SK-N-SH (cell line): ENCODE measurements at regions not wholly inside any gene's neighbourhood (a gene's known extent, or its start where the extent isn't known, plus 50 kb on each side); places are given as distances from the start of the nearest gene placed in this dataset.

ENCODE experiments used
- CTCF ChIA-PET: fragments of 300-600, 350-600 bp; formaldehyde crosslinking; extraction: SDS; loops from one replicate; lab custom pipeline; 2021; lab: Yijun Ruan, JAX
- POLR2A ChIA-PET: fragments of 350-600 bp; sonication (Branson Sonifier 250); formaldehyde crosslinking; extraction: SDS; loops from one replicate; lab custom pipeline; 2020; ENCODE audit warnings: antibody characterized with exemption, inconsistent platforms; lab: Yijun Ruan, JAX
- DNase-seq: peaks from one replicate; pipeline ENCODE4 v3.0.0; 2012
- H2AFZ ChIP-seq: fragments of 200-600 bp; sonication (generic); 2 replicates; pipeline ENCODE4 v1.8.1; 2016; ENCODE audit warnings: antibody characterized with exemption, mild to moderate bottlenecking, low read depth
- H3F3A ChIP-seq: fragments of 200-600 bp; sonication (generic); replicated peaks from 2 replicates; pipeline ENCODE3; 2016; ENCODE audit warnings: antibody characterized with exemption, mild to moderate bottlenecking; ENCODE audit not compliant: insufficient read depth
- H3K27ac ChIP-seq, 2 experiments: fragments of 200-500 bp in 1 of 2; fragments of 200-600 bp in 1 of 2; sonication (Bioruptor generic) in 1 of 2; sonication (generic), shearing (Covaris generic) in 1 of 2; 2 replicates each; pipeline versions ENCODE4 v1.5.1 to v1.6.1; 2014 to 2016; ENCODE audit warnings: low read depth in 2 of 2, inconsistent platforms in 1 of 2, low read length in 1 of 2, mild to moderate bottlenecking in 1 of 2, mixed read lengths in 1 of 2
- H3K27me3 ChIP-seq: fragments of 200-600 bp; sonication (generic), shearing (Covaris generic); 2 replicates; pipeline ENCODE4 v1.6.1; 2016; ENCODE audit warnings: mixed run types; ENCODE audit not compliant: insufficient read depth
- H3K36me3 ChIP-seq, 2 experiments: fragments of 200-500 bp in 1 of 2; fragments of 200-600 bp in 1 of 2; sonication (Bioruptor generic) in 1 of 2; sonication (generic) in 1 of 2; replicated peaks in 1 of 2; 2 replicates each; pipeline versions ENCODE3 to v1.5.1; 2014 to 2016; ENCODE audit warnings: low read length in 1 of 2, mild to moderate bottlenecking in 1 of 2; ENCODE audit not compliant: insufficient read depth in 2 of 2, control insufficient read depth in 1 of 2
- H3K4me1 ChIP-seq, 2 experiments: fragments of 200-500 bp in 1 of 2; fragments of 200-600 bp in 1 of 2; sonication (Bioruptor generic) in 1 of 2; sonication (generic), shearing (Covaris generic) in 1 of 2; 2 replicates each; pipeline versions ENCODE4 v1.5.1 to v1.6.1; 2014 to 2016; ENCODE audit warnings: low read depth in 1 of 2, low read length in 1 of 2, mixed run types in 1 of 2; ENCODE audit not compliant: insufficient read depth in 2 of 2, control insufficient read depth in 1 of 2
- H3K4me2 ChIP-seq: fragments of 200-600 bp; sonication (generic), shearing (Covaris generic); 2 replicates; pipeline ENCODE4 v1.6.1; 2017; ENCODE audit warnings: mixed run types
- H3K4me3 ChIP-seq, 2 experiments: fragments of 200-500 bp in 1 of 2; fragments of 200-600 bp in 1 of 2; sonication (Bioruptor generic) in 1 of 2; sonication (generic), shearing (Covaris generic) in 1 of 2; 2 replicates each; pipeline versions ENCODE4 v1.5.1 to v1.8.1; 2014 to 2016; ENCODE audit warnings: low read depth in 2 of 2, inconsistent platforms in 1 of 2, low read length in 1 of 2, mild to moderate bottlenecking in 1 of 2, mixed read lengths in 1 of 2, moderate library complexity in 1 of 2
- H3K79me2 ChIP-seq: fragments of 200-600 bp; sonication (generic); 2 replicates; pipeline ENCODE4 v1.8.1; 2017; ENCODE audit warnings: mild to moderate bottlenecking; ENCODE audit not compliant: insufficient read depth
- H3K9ac ChIP-seq: fragments of 200-600 bp; sonication (generic); 2 replicates; pipeline ENCODE4 v1.6.1; 2017; ENCODE audit warnings: mixed run types
- H3K9me2 ChIP-seq: fragments of 200-600 bp; sonication (generic); 2 replicates; pipeline ENCODE4 v1.6.1; 2017; ENCODE audit warnings: mixed run types
- H3K9me3 ChIP-seq: fragments of 200-600 bp; sonication (generic); 2 replicates; pipeline ENCODE4 v1.6.1; 2017; ENCODE audit warnings: mixed run types, mild to moderate bottlenecking, moderate library complexity
- H4K20me1 ChIP-seq: fragments of 200-600 bp; sonication (generic); 2 replicates; pipeline ENCODE4 v1.6.1; 2017; ENCODE audit warnings: mild to moderate bottlenecking, mixed run types; ENCODE audit not compliant: insufficient read depth
- CHD2 ChIP-seq: fragments of 150-350 bp; IDR thresholded peaks from 2 replicates; pipeline ENCODE4 v1.6.1; 2018; ENCODE audit warnings: low read length; ENCODE audit not compliant: partially characterized antibody
- ELF1 ChIP-seq: IDR thresholded peaks from 2 replicates; pipeline ENCODE4 v1.4.0; 2012
- EP300 ChIP-seq, 2 experiments: IDR thresholded peaks; 2 replicates each; pipeline versions ENCODE4 v1.4.0 to v1.6.1; 2012; ENCODE audit warnings: borderline replicate concordance in 1 of 2, low read depth in 1 of 2, low read length in 1 of 2
- FOSL2 ChIP-seq: IDR thresholded peaks from 2 replicates; pipeline ENCODE4 v1.4.0; 2012; ENCODE audit warnings: low read depth, mild to moderate bottlenecking, moderate library complexity, borderline replicate concordance
- GABPA ChIP-seq: IDR thresholded peaks from 2 replicates; pipeline ENCODE4 v1.4.0; 2012; ENCODE audit warnings: low read depth, mild to moderate bottlenecking
- GATA2 ChIP-seq: sonication (generic); formaldehyde crosslinking; IDR thresholded peaks from 2 replicates; pipeline ENCODE4 v1.5.0; 2020; ENCODE audit warnings: mild to moderate bottlenecking, missing genetic modification reagents
- POLR2AphosphoS5 ChIP-seq: IDR thresholded peaks from 2 replicates; pipeline ENCODE4 v1.6.1; 2012; ENCODE audit warnings: low read depth, low read length
- RAD21 ChIP-seq: IDR thresholded peaks from 2 replicates; pipeline ENCODE4 v1.6.1; 2012; ENCODE audit warnings: mild to moderate bottlenecking, low read length
- RCOR1 ChIP-seq: fragments of 150-350 bp; IDR thresholded peaks from 2 replicates; pipeline ENCODE4 v1.6.1; 2017; ENCODE audit warnings: antibody characterized with exemption, low read length
- RXRA ChIP-seq: IDR thresholded peaks from 2 replicates; pipeline ENCODE4 v1.4.0; 2012; ENCODE audit warnings: low read depth, mild to moderate bottlenecking, borderline replicate concordance
- TCF12 ChIP-seq: IDR thresholded peaks from 2 replicates; pipeline ENCODE4 v1.4.0; 2012
- TEAD4 ChIP-seq: IDR thresholded peaks from 2 replicates; pipeline ENCODE4 v1.4.0; 2012; ENCODE audit warnings: mild to moderate bottlenecking, borderline replicate concordance; ENCODE audit not compliant: insufficient read depth
- YY1 ChIP-seq: IDR thresholded peaks from 2 replicates; pipeline ENCODE4 v1.4.0; 2012; ENCODE audit warnings: low read depth, mild to moderate bottlenecking
- WGBS: methylation state at CpG from one replicate; pipeline ENCODE4 v1.1.6; 2017; ENCODE audit warnings: low lambda C conversion rate; 5-methylcytosine and 5-hydroxymethylcytosine counted together
- TF ChIP-seq, protein P1 (sequence below): fragments of 150-350 bp; IDR thresholded peaks from 2 replicates; pipeline ENCODE4 v1.6.1; 2016; ENCODE audit warnings: mild to moderate bottlenecking, low read depth, low read length
- TF ChIP-seq, protein P2 (sequence below): IDR thresholded peaks from 2 replicates; pipeline ENCODE4 v1.4.0; 2012; ENCODE audit warnings: low read depth, borderline replicate concordance

DNA sequence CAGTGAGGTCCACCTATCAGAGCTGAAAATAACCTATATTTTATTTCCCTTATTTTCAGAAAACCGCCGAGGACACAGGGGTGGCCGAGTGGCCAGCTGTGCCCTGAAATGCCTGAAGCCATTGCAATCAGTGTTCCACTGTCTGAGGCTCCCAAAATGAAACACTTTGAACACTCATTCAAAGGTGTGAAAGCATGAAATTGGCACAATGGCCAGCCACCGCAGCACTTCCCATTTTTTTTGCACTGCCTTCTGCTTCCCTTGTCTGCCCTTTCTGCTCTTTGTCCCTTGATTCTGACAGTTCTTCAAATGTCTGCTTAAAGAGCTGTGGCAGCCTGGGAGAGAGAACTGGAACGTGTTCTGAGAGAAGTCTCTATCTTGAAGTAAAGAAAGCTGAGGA lies 1127.5 kb upstream of the CELF4 start:
- no peak overlapping the region for H3K9ac ChIP-seq
- no peak for TF ChIP-seq ELF1
- no peak for TF ChIP-seq POLR2AphosphoS5
- TF ChIP-seq RXRA = no peak
- TF ChIP-seq EP300 (IDR thresholded peaks at IDR 0.05; ENCODE audit: borderline replicate concordance in 1 of 2, low read depth in 1 of 2, low read length in 1 of 2) = no peak
- TF ChIP-seq, protein P1, sequence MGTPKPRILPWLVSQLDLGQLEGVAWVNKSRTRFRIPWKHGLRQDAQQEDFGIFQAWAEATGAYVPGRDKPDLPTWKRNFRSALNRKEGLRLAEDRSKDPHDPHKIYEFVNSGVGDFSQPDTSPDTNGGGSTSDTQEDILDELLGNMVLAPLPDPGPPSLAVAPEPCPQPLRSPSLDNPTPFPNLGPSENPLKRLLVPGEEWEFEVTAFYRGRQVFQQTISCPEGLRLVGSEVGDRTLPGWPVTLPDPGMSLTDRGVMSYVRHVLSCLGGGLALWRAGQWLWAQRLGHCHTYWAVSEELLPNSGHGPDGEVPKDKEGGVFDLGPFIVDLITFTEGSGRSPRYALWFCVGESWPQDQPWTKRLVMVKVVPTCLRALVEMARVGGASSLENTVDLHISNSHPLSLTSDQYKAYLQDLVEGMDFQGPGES = no peak
- TF ChIP-seq, all 33 proteins: peak for 0
- CTCF ChIA-PET = no interaction called here
- Histone ChIP-seq H3K36me3 (no peaks in the 10 kb centered on the region), H3K4me1 (no peaks in the 10 kb centered on the region), H3K27ac (no peak overlapping the region), H4K20me1 (no peaks in the 10 kb centered on the region), H3K79me2 (no peaks in the 10 kb centered on the region), H3F3A (no peaks in the 10 kb centered on the region), H2AFZ (no peak overlapping the region), H3K9me3 (no peaks in the 10 kb centered on the region), H3K4me2 (no peak overlapping the region), H3K9me2 (no peaks in the 10 kb centered on the region), H3K4me3 (no peak overlapping the region), H3K27me3 (no peaks in the 10 kb centered on the region)
- DNase-seq = no peak
- 12% methylated on average over 5 of the region's 5 CpGs for WGBS
- POLR2A ChIA-PET = no interaction called here

DNA sequence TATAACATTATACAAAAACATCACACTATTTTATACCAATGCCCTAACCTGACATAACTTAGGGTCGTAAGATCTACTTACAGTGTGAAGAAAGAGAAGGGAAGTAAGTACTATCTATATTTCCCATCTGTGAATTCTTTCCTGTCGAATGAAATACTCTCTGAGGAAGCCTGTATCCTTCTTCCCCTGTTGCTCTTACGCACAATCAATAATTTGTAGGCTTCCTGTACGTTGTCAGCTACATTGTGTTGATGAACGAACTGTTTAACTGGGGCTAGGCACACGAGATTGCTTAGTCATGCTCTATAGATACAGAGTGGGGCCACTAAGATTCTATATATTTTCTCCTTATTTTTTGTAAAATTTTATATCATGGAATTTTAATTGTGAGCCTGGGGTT lies 1125.0 kb upstream of the CELF4 start:
- H2AFZ ChIP-seq = no peak overlapping the region
- H3K79me2 ChIP-seq = no peaks in the 10 kb centered on the region
- H3K27ac ChIP-seq = no peak overlapping the region
- CTCF ChIA-PET = no interaction called here
- no peaks in the 10 kb centered on the region for H3K9me3 ChIP-seq
- no peak overlapping the region for H3K9ac ChIP-seq
- H3K4me2 ChIP-seq = no peak overlapping the region
- H3K4me1 ChIP-seq = no peaks in the 10 kb centered on the region
- H3K9me2 ChIP-seq = no peaks in the 10 kb centered on the region
- 19% methylated on average over 6 of the region's 6 CpGs for WGBS
- H3F3A ChIP-seq = no peaks in the 10 kb centered on the region
- TF ChIP-seq GATA2 (CRISPR knock-in tag) = no peak
- TF ChIP-seq RAD21 = no peak
- TF ChIP-seq FOSL2 = no peak
- no peak for TF ChIP-seq CHD2
- no peak for TF ChIP-seq RXRA
- TF ChIP-seq TEAD4 = no peak
- no peak for TF ChIP-seq RCOR1
- TF ChIP-seq YY1 = no peak
- no peak for TF ChIP-seq TCF12
- TF ChIP-seq GABPA = no peak
- TF ChIP-seq, protein P2, sequence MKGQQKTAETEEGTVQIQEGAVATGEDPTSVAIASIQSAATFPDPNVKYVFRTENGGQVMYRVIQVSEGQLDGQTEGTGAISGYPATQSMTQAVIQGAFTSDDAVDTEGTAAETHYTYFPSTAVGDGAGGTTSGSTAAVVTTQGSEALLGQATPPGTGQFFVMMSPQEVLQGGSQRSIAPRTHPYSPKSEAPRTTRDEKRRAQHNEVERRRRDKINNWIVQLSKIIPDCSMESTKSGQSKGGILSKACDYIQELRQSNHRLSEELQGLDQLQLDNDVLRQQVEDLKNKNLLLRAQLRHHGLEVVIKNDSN = no peak
- POLR2A ChIA-PET = no interaction called here
- no peaks in the 10 kb centered on the region for H3K27me3 ChIP-seq
- H3K36me3 ChIP-seq = no peaks in the 10 kb centered on the region
- H4K20me1 ChIP-seq = no peaks in the 10 kb centered on the region
- no peak overlapping the region for H3K4me3 ChIP-seq
- no peak for DNase-seq
